Endothelial cell of umbilical vein (primary cell): ENCODE measurements at regions not wholly inside any gene's neighbourhood (a gene's known extent, or its start where the extent isn't known, plus 50 kb on each side); places are given as distances from the start of the nearest gene placed in this dataset.

ENCODE experiments used
- BruUV-seq: library from RNA; stranded (reverse); fragments of 400-500 nt; replicated peaks from 2 replicates; lab custom pipeline; 2021; lab: Mats Ljungman, UMichigan
- CTCF ChIA-PET: fragments of 300-600, 350-600 bp; sonication (Branson Sonifier 250); formaldehyde crosslinking; loops from one replicate; lab custom pipeline; 2021; ENCODE audit warnings: antibody characterized with exemption, inconsistent platforms; lab: Charles Lee
- POLR2A ChIA-PET: fragments of 300-600, 350-600 bp; sonication (Branson Sonifier 250); formaldehyde crosslinking; loops from one replicate; lab custom pipeline; 2021; ENCODE audit warnings: antibody characterized with exemption, inconsistent platforms; lab: Charles Lee
- DNase-seq: peaks from one replicate; pipeline ENCODE4 v3.0.0-alpha.2; 2011; ENCODE audit warnings: low read depth, low spot score
- FAIRE-seq: peaks from 2 replicates; lab custom pipeline; 2011; peaks lifted over from hg19 to GRCh38; lab: Jason Lieb, UNC
- H2AFZ ChIP-seq: 2 replicates; pipeline ENCODE4 v1.6.0; 2012; ENCODE audit warnings: low read depth, low read length, control low read depth, inconsistent platforms
- H3K27ac ChIP-seq: 2 replicates; pipeline ENCODE4 v1.5.1; 2011; ENCODE audit warnings: low read depth, mild to moderate bottlenecking, control low read depth, low read length, moderate library complexity; ENCODE audit not compliant: insufficient read depth
- H3K27me3 ChIP-seq, 2 experiments: 2 replicates each; pipeline versions ENCODE4 v1.6.0 to v1.6.1; 2011; ENCODE audit warnings: low read length in 2 of 2, mixed read lengths in 1 of 2; ENCODE audit not compliant: control insufficient read depth in 2 of 2, insufficient read depth in 2 of 2
- H3K36me3 ChIP-seq, 2 experiments: 2 replicates in 1 of 2; 3 replicates in 1 of 2; pipeline ENCODE4 v1.5.1; 2011; ENCODE audit warnings: low read length in 2 of 2, mild to moderate bottlenecking in 1 of 2, moderate library complexity in 1 of 2; ENCODE audit not compliant: control insufficient read depth in 2 of 2, insufficient read depth in 2 of 2; ENCODE audit errors: extremely low read depth in 1 of 2
- H3K4me1 ChIP-seq: 3 replicates; pipeline ENCODE4 v1.5.1; 2011; ENCODE audit warnings: mild to moderate bottlenecking, low read length; ENCODE audit not compliant: control insufficient read depth, insufficient read depth; ENCODE audit errors: extremely low read depth
- H3K4me2 ChIP-seq: 2 replicates; pipeline ENCODE4 v1.6.1; 2011; ENCODE audit warnings: low read length, control low read depth, mixed read lengths; ENCODE audit not compliant: insufficient read depth
- H3K4me3 ChIP-seq, 3 experiments: fragments of 200-600 bp in 1 of 3; sonication (generic), shearing (Covaris generic) in 1 of 3; replicated peaks in 1 of 3; 2 replicates each; pipeline ENCODE4 v1.5.1; 2011 to 2016; ENCODE audit warnings: control low read depth in 3 of 3, low read length in 3 of 3, mild to moderate bottlenecking in 2 of 3, inconsistent platforms in 1 of 3, low read depth in 1 of 3, moderate library complexity in 1 of 3; ENCODE audit not compliant: insufficient read depth in 1 of 3
- H3K79me2 ChIP-seq: 2 replicates; pipeline ENCODE4 v1.6.0; 2012; ENCODE audit warnings: low read length, inconsistent platforms; ENCODE audit not compliant: control insufficient read depth, insufficient read depth
- H3K9ac ChIP-seq: replicated peaks from 2 replicates; pipeline ENCODE3; 2011; ENCODE audit warnings: low read length, control low read depth; ENCODE audit not compliant: insufficient read depth; ENCODE audit errors: extremely low read depth
- H3K9me1 ChIP-seq: replicated peaks from 3 replicates; pipeline ENCODE4 v1.6.0; 2011; ENCODE audit warnings: mild to moderate bottlenecking, low read length; ENCODE audit not compliant: control insufficient read depth, insufficient read depth; ENCODE audit errors: extremely low read depth
- H3K9me3 ChIP-seq: replicated peaks from 2 replicates; pipeline ENCODE4 v1.5.1; 2012; ENCODE audit warnings: low read length, inconsistent platforms; ENCODE audit not compliant: control insufficient read depth, insufficient read depth
- H4K20me1 ChIP-seq: replicated peaks from 2 replicates; pipeline ENCODE3; 2011; ENCODE audit warnings: mild to moderate bottlenecking, low read length; ENCODE audit not compliant: control insufficient read depth, insufficient read depth; ENCODE audit errors: extremely low read depth
- CTCF ChIP-seq, 2 donors: IDR thresholded peaks; 1 replicate in 1 of 2; 2 replicates in 1 of 2; pipeline ENCODE4 v1.5.1; 2011; ENCODE audit warnings: low read length in 2 of 2, mild to moderate bottlenecking in 2 of 2, moderate library complexity in 2 of 2, control low read depth in 1 of 2, inconsistent platforms in 1 of 2, low read depth in 1 of 2; ENCODE audit not compliant: insufficient read depth in 1 of 2; ENCODE audit errors: extremely low read depth in 1 of 2
- EZH2 ChIP-seq: IDR thresholded peaks from 2 replicates; pipeline ENCODE4 v1.6.1; 2012; ENCODE audit warnings: borderline replicate concordance, low read depth, mild to moderate bottlenecking, moderate library complexity, low read length, inconsistent platforms; ENCODE audit not compliant: severe bottlenecking
- FOS ChIP-seq: IDR thresholded peaks from 2 replicates; pipeline ENCODE4 v1.6.1; 2011; ENCODE audit warnings: mild to moderate bottlenecking, low read length, moderate library complexity, borderline replicate concordance; ENCODE audit not compliant: insufficient read depth
- GATA2 ChIP-seq: IDR thresholded peaks from 2 replicates; pipeline ENCODE4 v1.7.0; 2011; ENCODE audit warnings: low read depth, mild to moderate bottlenecking, moderate library complexity, mixed read lengths, low read length; ENCODE audit not compliant: insufficient read length, insufficient read depth
- JUN ChIP-seq: IDR thresholded peaks from 2 replicates; pipeline ENCODE4 v1.6.1; 2011; ENCODE audit warnings: borderline replicate concordance, low read depth; ENCODE audit not compliant: insufficient read length, insufficient read depth
- MAX ChIP-seq: IDR thresholded peaks from 2 replicates; pipeline ENCODE4 v1.6.1; 2011; ENCODE audit not compliant: insufficient read depth, insufficient read length
- MYC ChIP-seq: IDR thresholded peaks from one replicate; pipeline ENCODE4 v1.6.1; 2011; ENCODE audit warnings: mild to moderate bottlenecking, low read depth, low read length
- POLR2A ChIP-seq: IDR thresholded peaks from 2 replicates; pipeline ENCODE4 v1.6.1; 2012; ENCODE audit warnings: low read depth, mild to moderate bottlenecking, control low read depth, low read length
- POLR2AphosphoS5 ChIP-seq: IDR thresholded peaks from 2 replicates; pipeline ENCODE4 v1.6.1; 2012; ENCODE audit warnings: low read depth, mild to moderate bottlenecking, control low read depth, low read length, moderate library complexity; ENCODE audit not compliant: insufficient read depth
- dilution Hi-C: fragments of 300-500 bp; cut with MboI; formaldehyde crosslinking; loops from one replicate; pipeline ENCODE4 v1.15.0; 2019; ENCODE audit warnings: low sequenced_read_pairs; ENCODE audit not compliant: extremely low pct_ligation_motif_present
- intact Hi-C: fragments of 100-400 bp; cut with micrococcal nuclease; formaldehyde crosslinking; loops from one replicate; pipeline ENCODE4 v1.10.0; 2022

- no peak overlapping the region for H3K27ac ChIP-seq
- H4K20me1 ChIP-seq = no peaks in the 10 kb centered on the region
- H3K9me3 ChIP-seq = no peaks in the 10 kb centered on the region
- CTCF ChIA-PET = no interaction called here
- no peak overlapping the region for H3K9ac ChIP-seq
- FAIRE-seq (no peak), DNase-seq (no peak)
- POLR2A ChIA-PET = no interaction called here
- H3K27me3 ChIP-seq = no peaks in the 10 kb centered on the region
- intact Hi-C loops = no loop called here
- dilution Hi-C loops = no loop called here
- H3K36me3 ChIP-seq = no peaks in the 10 kb centered on the region
- BruUV-seq = no TSS peak
- H3K79me2 ChIP-seq = no peaks in the 10 kb centered on the region
- no peaks in the 10 kb centered on the region for H3K4me1 ChIP-seq
- H3K4me3 ChIP-seq = no peak overlapping the region
- no peak overlapping the region for H2AFZ ChIP-seq
- H3K9me1 ChIP-seq = no peaks in the 10 kb centered on the region
- TF ChIP-seq MAX (no peak), GATA2 (no peak), CTCF (IDR thresholded peaks at IDR 0.05; ENCODE audit: extremely low read depth in 1 of 2, insufficient read depth in 1 of 2, low read depth in 1 of 2, low read length in 2 of 2) (no peak), MYC (no peak), EZH2 (no peak), POLR2AphosphoS5 (no peak), FOS (no peak), JUN (no peak), POLR2A (no peak)
- no peak overlapping the region for H3K4me2 ChIP-seq
These were observed 230.6 kb upstream of the IRX3 start for GRCh38 chr16:54517181-54517580.
